GM18909 (cell line): ENCODE measurements at regions not wholly inside any gene's neighbourhood (a gene's known extent, or its start where the extent isn't known, plus 50 kb on each side); places are given as distances from the start of the nearest gene placed in this dataset.

ENCODE experiments used
- ATAC-seq: cut with Tn5 transposase; IDR thresholded peaks from one replicate; pipeline ENCODE4 v1.9.1; 2021; ENCODE audit warnings: mild to moderate bottlenecking; ENCODE audit not compliant: unreplicated experiment, poor library complexity

- no peak for ATAC-seq
These were observed 133.8 kb upstream of the AGR3 start for GRCh38 chr7:17015598-17016031.

- ATAC-seq: no peak
These were observed 134.7 kb upstream of the AGR3 start for GRCh38 chr7:17016402-17017010.

GRCh38 chr7:17019106-17019505, 137.3 kb upstream of the AGR3 start:
- ATAC-seq: no peak

GRCh38 chr7:17020250-17020649, 138.5 kb upstream of the AGR3 start:
- ATAC-seq: no peak

GRCh38 chr7:17021205-17021604, 139.4 kb upstream of the AGR3 start:
- ATAC-seq: no peak

GRCh38 chr7:17022920-17023319, 141.1 kb upstream of the AGR3 start:
- no peak for ATAC-seq

GRCh38 chr7:17026269-17026668, 144.5 kb upstream of the AGR3 start:
- no peak for ATAC-seq

- no peak for ATAC-seq
These were observed 145.5 kb upstream of the AGR3 start for GRCh38 chr7:17027143-17027788.

GRCh38 chr7:17027789-17028152, 146.0 kb upstream of the AGR3 start:
- ATAC-seq: no peak

GRCh38 chr7:17029150-17029549, 147.4 kb upstream of the AGR3 start:
- ATAC-seq: no peak

GRCh38 chr7:17030559-17030958, 148.8 kb upstream of the AGR3 start:
- ATAC-seq: no peak

- ATAC-seq: no peak
These were observed 150.2 kb upstream of the AGR3 start for GRCh38 chr7:17031906-17032551.

GRCh38 chr7:17033245-17033644, 151.5 kb upstream of the AGR3 start:
- no peak for ATAC-seq

- no peak for ATAC-seq
These were observed 154.8 kb upstream of the AGR3 start for GRCh38 chr7:17036584-17036983.

GRCh38 chr7:17037356-17037755, 155.6 kb upstream of the AGR3 start:
- ATAC-seq: no peak

GRCh38 chr7:17038160-17038782, 156.5 kb upstream of the AGR3 start:
- no peak for ATAC-seq

- no peak for ATAC-seq
These were observed 157.0 kb upstream of the AGR3 start for GRCh38 chr7:17038783-17039170.

- no peak for ATAC-seq
These were observed 157.6 kb upstream of the AGR3 start for GRCh38 chr7:17039372-17039771.

- no peak for ATAC-seq
These were observed 158.9 kb upstream of the AGR3 start for GRCh38 chr7:17040716-17041115.

- ATAC-seq: no peak
These were observed 159.5 kb upstream of the AGR3 start for GRCh38 chr7:17041324-17041723.

- ATAC-seq: no peak
These were observed 160.4 kb upstream of the AGR3 start for GRCh38 chr7:17042211-17042610.
